ENCODE measurements at regions not wholly inside any gene's neighbourhood (a gene's known extent, or its start where the extent isn't known, plus 50 kb on each side); places are given as distances from the start of the nearest gene placed in this dataset.
"Not testable (repeated sequence)": the region's sequence is repeated elsewhere in the genome, so short reads cannot be mapped to it uniquely, and the experiment has no call there.

GRCh38 chr4:66814277-66814676 lies 731.0 kb downstream of the CENPC start:
- no peak for ATAC-seq
- intact Hi-C loops (cut with DNase I): no loop called here
- no peak for DNase-seq (ENCODE audit: low spot score)

DNA sequence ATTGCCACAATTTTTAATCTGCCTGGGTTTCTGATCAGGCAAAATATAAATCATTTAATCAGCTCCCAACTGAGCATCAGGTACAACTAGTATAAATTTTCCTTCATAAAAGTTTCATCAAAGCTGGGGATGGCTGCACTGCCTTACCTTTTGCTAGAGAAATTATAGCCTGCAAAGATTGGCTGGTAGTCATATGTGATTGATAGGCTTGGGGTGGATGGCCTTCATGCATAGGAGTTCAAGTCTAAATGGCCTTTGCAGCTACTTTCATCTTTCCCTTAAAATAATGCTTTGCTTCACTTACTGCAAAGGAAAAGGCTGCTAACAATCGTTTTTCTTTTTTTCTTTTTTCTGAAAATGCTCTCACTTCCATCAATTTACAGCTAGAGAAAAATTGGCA lies 739.7 kb downstream of the CENPC start:
- ATAC-seq (no peak), DNase-seq (ENCODE audit: low spot score) (no peak)
- intact Hi-C loops (cut with DNase I): no loop called here

DNA sequence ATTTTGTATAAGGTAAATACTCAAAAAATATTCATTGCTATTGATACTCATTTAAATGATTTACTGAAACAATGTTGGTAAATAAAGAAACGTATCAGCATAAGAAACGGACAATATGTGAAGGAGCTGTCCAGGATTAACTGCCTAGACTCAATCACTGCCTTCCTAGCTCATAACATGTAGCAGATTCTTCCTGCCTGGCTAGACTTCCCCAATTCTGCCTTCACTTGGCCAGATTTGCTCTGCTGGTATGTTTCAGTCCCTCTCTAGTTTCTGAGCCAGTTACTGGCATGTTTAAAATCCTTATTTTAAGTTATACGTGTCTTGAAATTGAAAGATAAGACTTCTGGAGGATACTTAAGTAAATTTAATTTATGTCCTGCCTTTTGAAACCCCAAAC lies 740.3 kb downstream of the CENPC start:
- DNase-seq (ENCODE audit: low spot score) (no peak), ATAC-seq (no peak)
- intact Hi-C loops (cut with DNase I): no loop called here

DNA sequence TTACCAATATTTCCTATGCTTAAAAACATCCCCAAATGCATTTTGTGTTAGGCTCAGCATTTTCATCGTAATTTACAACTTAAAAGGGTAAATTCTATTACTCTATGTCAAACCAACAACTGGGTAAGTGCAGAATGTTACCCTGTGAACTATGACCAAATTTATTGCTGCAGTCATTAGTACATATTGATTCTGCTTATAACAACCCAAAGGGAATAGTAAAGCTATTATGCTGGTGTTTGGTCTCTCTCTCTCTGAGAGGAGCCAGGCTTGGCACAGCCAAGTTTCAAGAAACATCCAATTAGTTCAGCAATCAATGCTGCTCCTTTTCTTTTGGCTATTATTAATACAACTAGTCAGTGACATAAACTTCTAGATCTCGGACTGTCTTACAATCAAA lies 747.7 kb downstream of the CENPC start:
- DNase-seq (ENCODE audit: low spot score): no peak
- no peak for ATAC-seq
- intact Hi-C loops (cut with DNase I): no loop called here

GRCh38 chr4:66795724-66796123 lies 749.6 kb downstream of the CENPC start:
- DNase-seq (ENCODE audit: low spot score): no peak
- no peak for ATAC-seq
- intact Hi-C loops (cut with DNase I): no loop called here

DNA sequence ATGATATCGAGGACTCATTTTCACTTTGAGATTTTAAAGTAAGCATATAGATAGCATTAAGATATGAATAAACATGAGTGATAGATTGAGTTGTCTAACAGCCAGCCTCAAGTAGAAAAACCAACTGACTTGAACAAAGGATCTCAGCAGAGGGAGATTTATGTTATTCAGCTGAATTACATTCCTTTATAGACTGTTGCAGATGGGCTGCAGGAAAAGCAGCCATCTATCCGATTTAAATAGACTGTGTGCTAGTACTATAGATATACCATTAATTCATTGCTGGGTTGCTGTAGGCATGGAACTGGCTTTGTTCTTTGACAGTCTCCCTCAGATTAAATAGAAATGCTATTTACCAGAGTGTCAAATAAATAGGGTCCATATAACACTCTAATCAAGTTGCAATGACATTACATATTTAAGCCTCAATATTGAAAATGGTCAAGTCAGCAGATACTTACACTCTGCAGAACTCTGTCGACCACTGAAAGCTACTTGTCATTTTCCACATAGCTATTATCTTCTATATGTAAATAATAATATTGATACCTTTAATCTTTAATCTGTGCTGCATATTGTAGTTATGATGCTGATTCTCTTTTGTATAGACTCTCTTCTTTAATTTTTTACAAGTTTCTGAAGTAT lies 750.8 kb downstream of the CENPC start:
- intact Hi-C loops (cut with DNase I): no loop called here
- DNase-seq (ENCODE audit: low spot score) (no peak), ATAC-seq (no peak)

DNA sequence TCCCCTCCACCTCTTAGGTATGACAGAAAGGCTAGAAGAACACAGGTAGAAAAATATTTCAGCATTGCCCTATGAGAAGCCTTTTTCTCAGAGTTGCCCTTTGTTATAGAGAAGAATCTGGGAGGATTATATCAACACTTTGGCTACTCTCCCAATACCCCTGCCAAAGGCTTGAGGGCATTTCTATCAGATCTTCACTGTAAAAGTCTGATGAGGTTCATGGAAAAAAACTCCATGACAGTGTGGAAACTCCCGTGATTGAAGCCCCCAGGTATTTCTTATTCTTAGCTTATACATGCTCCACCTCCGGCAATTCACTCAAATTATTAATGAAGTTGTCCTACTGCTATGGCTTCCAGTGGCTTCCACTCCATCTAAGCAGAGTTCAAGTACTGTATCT lies 753.6 kb downstream of the CENPC start:
- no peak for ATAC-seq
- intact Hi-C loops (cut with DNase I): no loop called here
- no peak for DNase-seq (ENCODE audit: low spot score)

DNA sequence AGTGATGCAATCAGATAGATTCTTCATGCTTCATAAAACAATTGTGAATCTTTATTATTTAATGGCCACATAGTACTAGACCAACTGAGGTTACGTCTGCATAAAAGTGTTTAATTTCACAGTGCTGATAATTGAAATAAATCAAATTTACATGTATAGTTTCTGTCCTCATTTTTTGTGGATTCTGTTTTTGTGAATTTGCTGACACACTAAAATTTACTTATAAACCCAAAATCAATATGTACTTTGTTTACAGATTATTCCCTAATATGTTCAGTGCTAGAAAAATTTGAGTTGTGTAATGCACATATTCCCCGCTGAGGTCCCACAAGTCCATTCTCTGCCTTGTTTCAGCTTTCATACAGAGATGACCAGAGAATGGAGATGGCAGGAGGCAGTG lies 759.8 kb downstream of the CENPC start:
- intact Hi-C loops (cut with DNase I): no loop called here
- DNase-seq (ENCODE audit: low spot score) (no peak), ATAC-seq (no peak)

DNA sequence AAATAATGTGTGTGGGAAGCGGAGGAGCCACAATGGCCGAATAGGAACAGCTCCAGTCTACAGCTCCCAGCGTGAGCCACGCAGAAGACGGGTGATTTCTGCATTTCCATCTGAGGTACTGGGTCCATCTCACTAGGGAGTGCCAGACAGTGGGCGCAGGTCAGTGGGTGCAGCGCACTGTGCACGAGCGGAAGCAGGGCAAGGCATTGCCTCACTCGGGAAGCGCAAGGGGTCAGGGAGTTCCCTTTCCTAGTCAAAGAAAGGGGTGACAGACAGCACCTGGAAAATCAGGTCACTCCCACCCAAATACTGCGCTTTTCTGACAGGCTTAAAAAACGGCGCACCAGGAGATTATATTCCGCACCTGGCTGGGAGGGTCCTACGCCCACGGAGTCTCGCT lies 762.6 kb downstream of the CENPC start:
- ATAC-seq; intact Hi-C loops (cut with DNase I); DNase-seq (ENCODE audit: low spot score): not testable (repeated sequence)

- no peak for DNase-seq (ENCODE audit: low spot score)
- ATAC-seq: no peak
- intact Hi-C loops (cut with DNase I): no loop called here
Observed at GRCh38 chr4:66777097-66777496, 768.2 kb downstream of the CENPC start.

DNA sequence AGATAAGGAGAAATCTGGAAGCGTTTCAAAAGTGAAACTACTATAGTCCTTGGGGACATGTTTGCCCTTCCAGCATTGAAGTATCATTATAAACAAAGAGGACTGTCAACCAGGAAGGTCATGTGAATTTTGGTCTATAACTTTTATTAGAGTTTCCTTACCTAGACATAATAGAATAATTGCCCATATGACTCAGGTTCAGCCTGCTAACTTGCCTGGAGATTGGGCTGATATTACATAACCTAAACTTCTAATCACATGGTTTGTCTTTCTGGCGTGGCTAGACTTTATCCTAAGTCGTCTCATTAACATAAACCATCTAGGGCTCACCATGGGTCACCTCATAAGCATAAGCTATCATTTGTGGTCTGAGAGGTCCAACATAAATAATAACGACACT lies 775.9 kb downstream of the CENPC start:
- ATAC-seq (no peak), DNase-seq (ENCODE audit: low spot score) (no peak)
- intact Hi-C loops (cut with DNase I): no loop called here

DNA sequence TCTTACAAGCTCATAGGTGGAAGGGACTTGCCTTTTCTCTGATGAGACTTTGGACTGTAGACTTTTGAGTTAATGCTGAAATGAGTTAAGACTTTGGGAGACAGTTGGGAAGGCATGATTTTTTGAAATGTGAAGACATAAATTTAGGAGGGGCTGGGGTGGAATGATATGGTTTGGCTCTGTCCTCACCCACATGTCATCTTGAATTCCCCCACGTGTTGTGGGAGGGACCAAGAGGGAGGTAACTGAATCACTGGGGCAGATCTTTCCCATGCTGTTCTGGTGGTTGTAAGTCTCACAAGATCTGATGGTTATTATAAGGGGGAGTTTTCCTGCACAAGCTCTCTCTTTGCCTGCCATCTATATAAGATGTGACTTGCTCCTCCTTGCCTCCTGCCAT lies 777.9 kb downstream of the CENPC start:
- ATAC-seq (no peak), DNase-seq (ENCODE audit: low spot score) (no peak)
- intact Hi-C loops (cut with DNase I): no loop called here

- ATAC-seq (no peak), DNase-seq (ENCODE audit: low spot score) (no peak)
- intact Hi-C loops (cut with DNase I): no loop called here
Observed at GRCh38 chr4:66766557-66766956, 778.7 kb downstream of the CENPC start.

DNA sequence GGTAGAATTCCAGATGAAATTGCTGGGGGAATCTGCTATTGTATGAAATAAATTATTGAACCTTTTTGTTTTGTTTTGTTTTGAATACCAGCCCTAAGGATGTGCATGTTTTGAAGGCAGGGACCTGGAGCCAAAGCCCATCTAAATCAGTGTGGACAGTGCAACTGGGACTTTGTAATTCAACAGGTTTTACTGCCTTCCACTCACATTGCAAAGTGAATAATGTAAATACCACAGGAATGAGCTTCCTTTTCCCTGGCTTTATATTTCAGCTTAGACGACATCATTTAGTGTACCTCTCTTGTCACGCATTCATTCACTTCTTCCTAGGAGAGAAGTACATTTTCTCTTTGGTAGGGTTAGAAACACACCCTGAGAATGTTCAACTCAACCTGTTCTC lies 795.0 kb downstream of the CENPC start:
- intact Hi-C loops (cut with DNase I): no loop called here
- ATAC-seq (no peak), DNase-seq (ENCODE audit: low spot score) (no peak)

GRCh38 chr4:66746918-66747317 lies 798.4 kb downstream of the CENPC start:
- DNase-seq (ENCODE audit: low spot score); ATAC-seq; intact Hi-C loops (cut with DNase I): not testable (repeated sequence)

DNA sequence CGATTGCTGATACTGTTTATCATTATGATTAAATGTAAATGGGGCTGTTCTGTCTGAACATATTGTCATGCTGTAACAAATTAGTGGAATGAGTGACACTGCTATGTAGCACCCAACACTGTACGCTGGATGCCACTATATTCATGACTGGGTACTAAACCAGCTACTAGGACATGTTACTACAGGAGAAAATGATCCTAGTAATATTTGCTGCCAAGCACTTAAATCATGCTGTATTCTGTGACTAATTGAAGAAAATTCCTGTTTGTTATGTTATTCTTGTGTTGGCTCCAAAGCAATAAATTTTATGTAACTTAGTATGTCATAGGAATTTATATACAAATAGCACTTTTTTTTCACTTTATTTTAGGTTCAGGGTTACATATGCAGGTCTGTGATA lies 804.2 kb downstream of the CENPC start:
- DNase-seq (ENCODE audit: low spot score): no peak
- intact Hi-C loops (cut with DNase I): no loop called here
- ATAC-seq: no peak

DNA sequence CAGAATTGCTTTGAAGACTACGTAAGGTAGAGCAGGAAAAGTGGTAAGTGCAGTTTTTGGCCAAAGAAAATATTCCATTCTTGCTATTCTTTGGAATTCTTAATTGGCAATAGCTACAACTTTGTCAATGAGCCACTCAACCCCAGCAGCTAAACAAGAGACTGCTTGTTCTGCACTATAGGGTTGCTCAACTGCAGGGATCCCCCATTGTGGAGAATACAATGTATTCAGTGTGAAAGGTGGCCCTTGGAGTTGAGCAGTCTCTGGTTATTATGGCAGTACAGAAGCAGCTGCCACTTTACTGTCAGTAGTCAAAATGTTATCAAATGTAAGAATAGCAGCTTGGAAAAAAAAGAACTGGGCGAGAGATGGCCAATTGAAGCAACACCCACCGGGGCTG lies 808.7 kb downstream of the CENPC start:
- intact Hi-C loops (cut with DNase I): no loop called here
- DNase-seq (ENCODE audit: low spot score): no peak
- ATAC-seq: peak; percentile 69

DNA sequence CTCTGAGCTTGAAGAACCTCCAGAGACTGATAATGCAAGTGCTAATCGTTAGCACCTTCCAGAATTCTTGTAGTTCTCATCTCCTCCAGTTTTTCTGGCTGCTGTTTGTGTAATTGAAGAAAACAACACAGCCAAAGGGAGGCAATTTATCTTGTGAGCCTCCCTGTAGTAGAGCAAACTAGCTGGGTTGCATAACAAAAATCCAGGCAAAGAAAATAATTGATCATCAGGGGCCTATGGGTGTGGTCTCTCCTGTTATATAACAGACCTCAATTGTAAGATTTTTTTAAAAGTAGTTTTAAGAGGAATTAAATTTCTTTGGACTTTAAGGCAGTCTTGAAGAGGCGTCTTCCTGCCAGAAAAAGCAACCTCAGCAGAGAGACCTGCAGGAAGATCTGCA lies 817.0 kb downstream of the CENPC start:
- ATAC-seq: peak; percentile 84
- DNase-seq (ENCODE audit: low spot score): no peak
- intact Hi-C loops (cut with DNase I): no loop called here

DNA sequence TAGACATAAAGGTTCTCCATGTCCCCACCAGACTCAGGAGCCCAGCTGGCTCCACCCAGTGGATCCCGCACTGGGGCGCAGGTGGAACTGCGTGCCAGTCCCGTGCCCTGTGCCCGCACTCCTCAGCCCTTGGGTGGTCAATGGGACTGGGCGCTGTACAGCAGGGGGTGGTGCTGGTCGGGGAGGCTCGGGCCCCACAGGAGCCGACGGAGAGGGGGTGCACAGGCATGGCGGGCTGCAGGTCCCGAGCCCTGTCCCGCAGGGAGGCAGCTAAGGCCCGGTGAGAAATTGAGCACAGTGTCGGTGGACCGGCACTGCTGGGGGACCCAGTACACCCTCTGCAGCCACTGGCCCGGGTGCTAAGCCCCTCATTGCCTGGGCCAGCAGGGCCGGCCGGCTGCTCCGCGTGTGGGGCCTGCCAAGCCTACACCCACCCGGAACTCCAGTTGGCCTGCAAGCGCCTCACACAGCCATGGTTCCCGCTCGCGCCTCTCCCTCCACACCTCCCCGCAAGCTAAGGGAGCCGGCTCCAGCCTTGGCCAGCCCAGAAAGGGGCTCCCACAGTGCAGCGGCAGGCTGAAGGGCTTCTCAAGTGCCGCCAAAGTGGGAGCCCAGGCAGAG lies 832.9 kb downstream of the CENPC start:
- intact Hi-C loops (cut with DNase I); DNase-seq (ENCODE audit: low spot score): not testable (repeated sequence)

DNA sequence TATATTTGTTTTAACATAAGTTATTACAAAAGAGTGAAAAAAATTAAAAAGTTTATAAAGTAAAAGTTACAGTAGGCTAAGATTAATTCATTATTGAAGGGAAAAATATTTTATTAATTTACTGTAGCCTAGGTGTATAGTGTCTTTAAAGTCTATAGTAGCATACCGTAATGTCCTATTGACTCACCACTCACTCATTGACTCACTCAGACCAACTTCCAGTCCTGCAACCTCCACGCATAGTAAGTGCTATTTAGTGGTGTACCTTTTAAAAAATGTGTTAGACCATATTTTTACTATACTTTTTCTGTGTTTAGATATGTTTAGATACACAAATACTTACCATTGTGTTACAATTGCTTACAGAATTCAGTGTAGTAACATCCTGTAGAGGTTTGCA lies 841.1 kb downstream of the CENPC start:
- ATAC-seq: no peak
- intact Hi-C loops (cut with DNase I): no loop called here
- DNase-seq (ENCODE audit: low spot score): no peak

More for the DNA sequence above, 832.9 kb downstream of the CENPC start:
- not testable (repeated sequence) for ATAC-seq

DNA sequence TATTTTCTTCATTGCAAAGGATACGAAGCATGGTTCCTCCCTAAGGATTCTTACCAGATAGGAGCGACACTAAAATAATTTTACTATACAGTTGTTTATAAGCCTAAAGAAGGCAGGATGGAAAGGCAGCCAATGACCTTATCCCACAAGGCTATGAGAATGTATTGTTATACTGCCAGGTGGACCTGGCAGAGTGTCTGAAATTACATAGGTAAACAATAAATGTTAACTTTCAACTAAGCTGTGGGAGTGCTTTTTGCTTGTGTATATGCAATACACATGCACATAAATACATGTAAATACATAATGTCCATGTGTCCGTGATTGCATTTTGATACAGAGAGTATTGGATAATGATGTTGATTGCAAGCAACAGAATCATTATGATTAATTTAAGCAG lies 850.6 kb downstream of the CENPC start:
- intact Hi-C loops (cut with DNase I): no loop called here

More for the DNA sequence above, 850.6 kb downstream of the CENPC start:
- ATAC-seq (no peak), DNase-seq (ENCODE audit: low spot score) (no peak)

All from sciatic nerve (tissue), 2 donors.